NB4 (cell line): ENCODE measurements at regions not wholly inside any gene's neighbourhood (a gene's known extent, or its start where the extent isn't known, plus 50 kb on each side); places are given as distances from the start of the nearest gene placed in this dataset.

Source experiments
- DNase-seq: peaks from one replicate; pipeline ENCODE4 v3.0.0; 2010; ENCODE audit warnings: low read depth
- H3K4me3 ChIP-seq: one replicate; pipeline ENCODE4 v1.5.1; 2011; ENCODE audit warnings: mild to moderate bottlenecking, low read depth, low read length, moderate library complexity
- MAX ChIP-seq: IDR thresholded peaks from 2 replicates; pipeline ENCODE4 v1.6.1; 2011; ENCODE audit warnings: low read depth, low read length
- MYC ChIP-seq: IDR thresholded peaks from 2 replicates; pipeline ENCODE4 v1.6.1; 2011; ENCODE audit warnings: low read depth, low read length
- POLR2A ChIP-seq: IDR thresholded peaks from 2 replicates; pipeline ENCODE4 v1.6.1; 2011; ENCODE audit warnings: mild to moderate bottlenecking; ENCODE audit not compliant: insufficient read length; ENCODE audit errors: extremely low read depth
- TF ChIP-seq, protein P1 (sequence below): IDR thresholded peaks from one replicate; pipeline ENCODE4 v1.5.1; 2012; ENCODE audit warnings: low read depth, low read length

- TF ChIP-seq MYC (no peak), MAX (no peak), POLR2A (no peak)
- TF ChIP-seq, protein P1, sequence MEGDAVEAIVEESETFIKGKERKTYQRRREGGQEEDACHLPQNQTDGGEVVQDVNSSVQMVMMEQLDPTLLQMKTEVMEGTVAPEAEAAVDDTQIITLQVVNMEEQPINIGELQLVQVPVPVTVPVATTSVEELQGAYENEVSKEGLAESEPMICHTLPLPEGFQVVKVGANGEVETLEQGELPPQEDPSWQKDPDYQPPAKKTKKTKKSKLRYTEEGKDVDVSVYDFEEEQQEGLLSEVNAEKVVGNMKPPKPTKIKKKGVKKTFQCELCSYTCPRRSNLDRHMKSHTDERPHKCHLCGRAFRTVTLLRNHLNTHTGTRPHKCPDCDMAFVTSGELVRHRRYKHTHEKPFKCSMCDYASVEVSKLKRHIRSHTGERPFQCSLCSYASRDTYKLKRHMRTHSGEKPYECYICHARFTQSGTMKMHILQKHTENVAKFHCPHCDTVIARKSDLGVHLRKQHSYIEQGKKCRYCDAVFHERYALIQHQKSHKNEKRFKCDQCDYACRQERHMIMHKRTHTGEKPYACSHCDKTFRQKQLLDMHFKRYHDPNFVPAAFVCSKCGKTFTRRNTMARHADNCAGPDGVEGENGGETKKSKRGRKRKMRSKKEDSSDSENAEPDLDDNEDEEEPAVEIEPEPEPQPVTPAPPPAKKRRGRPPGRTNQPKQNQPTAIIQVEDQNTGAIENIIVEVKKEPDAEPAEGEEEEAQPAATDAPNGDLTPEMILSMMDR, result no peak
- DNase-seq, result no peak
- H3K4me3 ChIP-seq, result no peak overlapping the region
Observed at GRCh38 chr13:39167018-39167417, 128.8 kb downstream of the NHLRC3 start.

- no peak overlapping the region for H3K4me3 ChIP-seq
- DNase-seq, result no peak
- no peak for TF ChIP-seq MYC
- no peak for TF ChIP-seq MAX
- no peak for TF ChIP-seq POLR2A
- TF ChIP-seq, protein P1, result no peak
Observed at GRCh38 chr13:39170711-39171110, 132.5 kb downstream of the NHLRC3 start.

- H3K4me3 ChIP-seq, result no peak overlapping the region
- no peak for TF ChIP-seq MYC
- TF ChIP-seq POLR2A, result no peak
- DNase-seq, result no peak
Observed at GRCh38 chr13:39185326-39185725, 147.1 kb downstream of the NHLRC3 start.

DNA sequence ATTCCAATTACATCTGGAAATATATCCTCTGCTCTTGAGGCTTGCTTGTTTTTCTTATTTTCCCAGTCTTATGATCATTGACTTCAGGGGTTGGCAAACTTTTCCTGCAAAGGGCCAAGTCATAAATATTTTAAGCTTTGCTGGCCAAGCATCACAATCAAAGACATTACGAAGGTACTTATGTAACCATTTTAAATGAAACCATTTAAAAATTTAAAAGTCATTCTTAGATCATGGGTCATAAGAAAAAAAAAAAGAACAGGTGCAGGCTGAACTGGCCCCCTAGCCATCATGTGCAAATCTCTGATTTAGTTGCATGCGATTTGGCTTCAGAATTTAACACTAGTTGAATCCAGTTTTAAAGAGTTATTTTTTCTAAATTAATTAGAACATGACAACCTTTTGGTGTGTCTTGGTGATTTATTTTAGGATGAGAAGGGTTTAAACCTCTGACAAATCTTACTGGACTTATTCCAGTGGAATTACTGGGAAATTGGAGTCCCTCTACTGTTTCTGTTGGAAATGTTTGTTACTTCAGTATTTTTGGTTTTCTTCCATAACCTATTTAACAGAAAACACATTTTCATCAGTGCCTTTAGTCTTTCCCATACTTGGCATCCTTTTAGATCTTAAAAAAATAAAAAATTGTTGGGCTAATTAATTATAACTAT lies 148.1 kb downstream of the NHLRC3 start:
- TF ChIP-seq, protein P1, result no peak
- TF ChIP-seq POLR2A (no peak), MAX (no peak), MYC (no peak)
- no peak for DNase-seq
- H3K4me3 ChIP-seq, result no peak overlapping the region

GRCh38 chr13:39189778-39190177 lies 151.5 kb downstream of the NHLRC3 start:
- H3K4me3 ChIP-seq, result no peak overlapping the region
- DNase-seq, result no peak
- TF ChIP-seq MAX (no peak), POLR2A (no peak), MYC (no peak)
- TF ChIP-seq, protein P1, result no peak

DNA sequence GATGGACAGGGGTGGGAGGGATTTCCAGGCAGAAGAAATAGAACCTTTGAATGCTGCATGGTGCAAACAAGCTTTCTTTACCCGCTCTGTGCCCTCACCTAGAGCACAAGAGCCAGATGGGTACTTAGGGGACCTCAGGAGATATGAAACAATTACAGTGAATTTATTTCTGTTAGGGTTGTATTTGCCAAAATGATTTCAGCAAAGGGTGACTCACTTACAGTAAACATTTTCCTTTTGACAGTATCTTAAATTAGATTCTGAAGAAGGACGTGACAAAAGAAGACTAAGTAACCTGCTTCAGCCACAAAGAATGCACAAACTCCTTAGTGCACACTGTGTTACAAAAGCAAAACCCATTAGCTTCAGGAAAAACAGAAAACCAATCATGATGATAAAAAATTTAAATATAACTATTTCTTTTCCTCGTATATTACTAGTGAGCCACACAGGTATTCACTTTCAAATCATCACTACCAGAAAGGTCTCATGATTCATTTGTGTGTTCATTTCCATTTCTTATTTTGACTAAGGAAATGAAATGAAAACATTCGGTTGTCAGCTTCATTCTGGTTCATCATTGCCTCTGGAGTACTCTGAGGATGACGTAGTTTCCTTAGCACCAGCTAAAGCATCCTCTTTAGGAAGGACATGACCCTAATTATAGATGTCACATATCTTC lies 158.8 kb downstream of the NHLRC3 start:
- no peak overlapping the region for H3K4me3 ChIP-seq
- TF ChIP-seq MAX, result no peak
- peak; percentile 5 for DNase-seq

DNA sequence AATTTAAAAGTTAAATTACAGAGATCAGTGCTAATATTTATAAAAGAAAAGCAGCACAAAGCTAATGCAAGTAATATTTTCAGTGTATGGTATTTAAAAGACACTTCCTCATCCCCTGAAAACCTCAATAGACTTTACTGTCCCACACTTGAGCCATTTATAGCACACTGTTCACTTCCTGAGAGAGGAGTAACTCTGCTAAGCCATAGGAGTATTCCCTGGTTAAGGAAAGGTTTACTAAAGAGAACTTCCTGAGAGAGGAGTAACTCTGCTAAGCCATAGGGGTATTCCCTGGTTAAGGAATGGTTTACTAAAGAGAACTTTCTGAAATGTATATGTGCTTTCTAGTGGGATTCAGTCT lies 159.4 kb downstream of the NHLRC3 start:
- DNase-seq, result peak; percentile 38
- TF ChIP-seq MYC, result no peak
- TF ChIP-seq, protein P1, result no peak
- no peak for TF ChIP-seq MAX
- no peak for TF ChIP-seq POLR2A
- no peak overlapping the region for H3K4me3 ChIP-seq
